Keratinocyte (primary cell): ENCODE measurements at regions not wholly inside any gene's neighbourhood (a gene's known extent, or its start where the extent isn't known, plus 50 kb on each side); places are given as distances from the start of the nearest gene placed in this dataset.

Source experiments
- DNase-seq: peaks from one replicate; pipeline ENCODE4 v3.0.0-alpha.2; 2011; ENCODE audit warnings: low read depth, missing footprints, low spot score
- FAIRE-seq: peaks from 2 replicates; lab custom pipeline; 2011; peaks lifted over from hg19 to GRCh38; lab: Jason Lieb, UNC
- H2AFZ ChIP-seq: 2 replicates; pipeline ENCODE4 v1.6.0; 2012; ENCODE audit warnings: low read length, control low read depth, inconsistent platforms; ENCODE audit not compliant: control insufficient read depth
- H3K27ac ChIP-seq: 2 replicates; pipeline ENCODE4 v1.5.1; 2011; ENCODE audit warnings: low read length; ENCODE audit not compliant: control insufficient read depth, insufficient read depth
- H3K27me3 ChIP-seq: 3 replicates; pipeline ENCODE4 v1.6.0; 2011; ENCODE audit warnings: low read length; ENCODE audit not compliant: control insufficient read depth, insufficient read depth; ENCODE audit errors: extremely low read depth
- H3K36me3 ChIP-seq, 2 experiments: 2 replicates in 1 of 2; 3 replicates in 1 of 2; pipeline ENCODE4 v1.5.1; 2011; ENCODE audit warnings: low read length in 2 of 2, mild to moderate bottlenecking in 1 of 2; ENCODE audit not compliant: control insufficient read depth in 2 of 2, insufficient read depth in 2 of 2; ENCODE audit errors: extremely low read depth in 1 of 2
- H3K4me1 ChIP-seq: 3 replicates; pipeline ENCODE4 v1.5.1; 2011; ENCODE audit warnings: low read length; ENCODE audit not compliant: control insufficient read depth, insufficient read depth; ENCODE audit errors: extremely low read depth
- H3K4me2 ChIP-seq: 3 replicates; pipeline ENCODE4 v1.6.0; 2011; ENCODE audit warnings: low read depth, low read length; ENCODE audit not compliant: control insufficient read depth, insufficient read depth; ENCODE audit errors: extremely low read depth
- H3K4me3 ChIP-seq, 3 experiments: fragments of 200-600 bp in 1 of 3; sonication (generic) in 1 of 3; 2 replicates in 2 of 3; 3 replicates in 1 of 3; pipeline ENCODE4 v1.5.1; 2011 to 2016; ENCODE audit warnings: low read length in 3 of 3, mild to moderate bottlenecking in 3 of 3, control low read depth in 2 of 3, inconsistent platforms in 1 of 3, low read depth in 1 of 3, mixed read lengths in 1 of 3, mixed run types in 1 of 3, moderate library complexity in 1 of 3; ENCODE audit not compliant: control insufficient read depth in 2 of 3, insufficient read depth in 2 of 3; ENCODE audit errors: extremely low read depth in 1 of 3
- H3K79me2 ChIP-seq: 2 replicates; pipeline ENCODE4 v1.6.0; 2012; ENCODE audit warnings: low read length; ENCODE audit not compliant: control insufficient read depth, insufficient read depth
- H3K9ac ChIP-seq: 3 replicates; pipeline ENCODE4 v1.6.0; 2011; ENCODE audit warnings: low read length; ENCODE audit not compliant: control insufficient read depth, insufficient read depth; ENCODE audit errors: extremely low read depth
- H3K9me1 ChIP-seq: 3 replicates; pipeline ENCODE4 v1.6.0; 2011; ENCODE audit warnings: low read length; ENCODE audit not compliant: control insufficient read depth, insufficient read depth; ENCODE audit errors: extremely low read depth
- H3K9me3 ChIP-seq: 2 replicates; pipeline ENCODE4 v1.5.1; 2012; ENCODE audit warnings: low read depth, low read length; ENCODE audit not compliant: control insufficient read depth
- H4K20me1 ChIP-seq: 3 replicates; pipeline ENCODE4 v1.6.0; 2011; ENCODE audit warnings: low read length; ENCODE audit not compliant: control insufficient read depth, insufficient read depth; ENCODE audit errors: extremely low read depth
- CTCF ChIP-seq, 3 experiments: IDR thresholded peaks in 1 of 3; conservative IDR thresholded peaks in 1 of 3; optimal IDR thresholded peaks in 1 of 3; 2 replicates in 2 of 3; 3 replicates in 1 of 3; pipeline versions ENCODE3 to v1.5.1; 2011; ENCODE audit warnings: low read length in 3 of 3, mild to moderate bottlenecking in 3 of 3, moderate library complexity in 2 of 3, control low read depth in 1 of 3, inconsistent platforms in 1 of 3; ENCODE audit not compliant: insufficient read depth in 2 of 3; ENCODE audit errors: extremely low read depth in 1 of 3
- EZH2 ChIP-seq: IDR thresholded peaks from one replicate; pipeline ENCODE4 v1.6.1; 2012; ENCODE audit warnings: inconsistent platforms, mild to moderate bottlenecking, low read length, moderate library complexity
- dilution Hi-C: fragments of 300-500 bp; cut with MboI; formaldehyde crosslinking; loops from one replicate; pipeline ENCODE4 v1.7.0; 2020; ENCODE audit warnings: low sequenced_read_pairs; ENCODE audit not compliant: extremely low pct_ligation_motif_present

GRCh38 chr2:19425419-19425818, 67.0 kb upstream of the OSR1 start:
- dilution Hi-C loops, result no loop called here
- DNase-seq (no peak), FAIRE-seq (no peak)
- Histone ChIP-seq H3K4me3 (no peak overlapping the region), H3K27ac (no peak overlapping the region), H2AFZ (no peak overlapping the region), H3K79me2 (no peaks in the 10 kb centered on the region), H3K27me3 (no peaks in the 10 kb centered on the region), H3K4me1 (no peaks in the 10 kb centered on the region), H3K9me1 (no peaks in the 10 kb centered on the region), H3K36me3 (no peaks in the 10 kb centered on the region), H3K4me2 (no peak overlapping the region), H3K9me3 (no peaks in the 10 kb centered on the region), H4K20me1 (no peaks in the 10 kb centered on the region), H3K9ac (no peak overlapping the region)
- no peak for TF ChIP-seq CTCF (optimal IDR thresholded peaks at IDR 0.05 in 1 of 3, IDR thresholded peaks at IDR 0.05 in 1 of 3, conservative IDR thresholded peaks at IDR 0.05 in 1 of 3; ENCODE audit: extremely low read depth in 1 of 3, insufficient read depth in 2 of 3, low read length in 3 of 3)
- no peak for TF ChIP-seq EZH2

- no peaks in the 10 kb centered on the region for H3K9me3 ChIP-seq
- H3K9me1 ChIP-seq, result no peaks in the 10 kb centered on the region
- dilution Hi-C loops, result no loop called here
- FAIRE-seq (no peak), DNase-seq (no peak)
- no peaks in the 10 kb centered on the region for H4K20me1 ChIP-seq
- no peak overlapping the region for H3K9ac ChIP-seq
- no peaks in the 10 kb centered on the region for H3K36me3 ChIP-seq
- H3K4me1 ChIP-seq, result no peaks in the 10 kb centered on the region
- H2AFZ ChIP-seq, result no peak overlapping the region
- TF ChIP-seq EZH2 (no peak), CTCF (optimal IDR thresholded peaks at IDR 0.05 in 1 of 3, IDR thresholded peaks at IDR 0.05 in 1 of 3, conservative IDR thresholded peaks at IDR 0.05 in 1 of 3; ENCODE audit: extremely low read depth in 1 of 3, insufficient read depth in 2 of 3, low read length in 3 of 3) (no peak)
- H3K79me2 ChIP-seq, result no peaks in the 10 kb centered on the region
- no peak overlapping the region for H3K4me2 ChIP-seq
- H3K27ac ChIP-seq, result no peak overlapping the region
- H3K4me3 ChIP-seq, result no peak overlapping the region
- peaks cover 9% of the 10 kb centered on the region for H3K27me3 ChIP-seq
These were observed 60.9 kb upstream of the OSR1 start for GRCh38 chr2:19419211-19419880.
